HG03460 (cell line): ENCODE measurements at regions not wholly inside any gene's neighbourhood (a gene's known extent, or its start where the extent isn't known, plus 50 kb on each side); places are given as distances from the start of the nearest gene placed in this dataset.
"Not testable (repeated sequence)": the region's sequence is repeated elsewhere in the genome, so short reads cannot be mapped to it uniquely, and the experiment has no call there.

Experiments
- ATAC-seq: cut with Tn5 transposase; IDR thresholded peaks from one replicate; pipeline ENCODE4 v1.9.1; 2021; ENCODE audit not compliant: unreplicated experiment

DNA sequence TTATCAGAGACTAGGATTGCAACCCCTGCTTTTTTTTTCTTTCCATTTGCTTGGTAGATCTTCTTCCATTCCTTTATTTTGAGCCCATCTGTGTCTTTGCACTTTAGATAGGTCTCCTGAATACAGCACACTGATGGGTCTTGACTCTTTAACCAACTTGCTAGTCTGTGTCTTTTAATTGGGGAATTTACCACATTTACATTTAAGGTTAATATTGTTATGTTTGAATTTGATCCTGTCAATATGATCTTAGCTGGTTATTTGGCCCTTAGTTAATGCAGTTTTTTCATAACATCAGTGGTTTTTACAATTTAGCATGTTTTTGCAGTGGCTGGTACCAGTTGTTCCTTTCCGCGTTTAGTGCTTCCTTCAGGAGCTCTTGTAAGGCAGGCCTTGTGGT lies 437.2 kb downstream of the ARL4A start:
- not testable (repeated sequence) for ATAC-seq

- ATAC-seq, result no peak
Measured at GRCh38 chr7:13126347-13126746, 438.9 kb downstream of the ARL4A start.

DNA sequence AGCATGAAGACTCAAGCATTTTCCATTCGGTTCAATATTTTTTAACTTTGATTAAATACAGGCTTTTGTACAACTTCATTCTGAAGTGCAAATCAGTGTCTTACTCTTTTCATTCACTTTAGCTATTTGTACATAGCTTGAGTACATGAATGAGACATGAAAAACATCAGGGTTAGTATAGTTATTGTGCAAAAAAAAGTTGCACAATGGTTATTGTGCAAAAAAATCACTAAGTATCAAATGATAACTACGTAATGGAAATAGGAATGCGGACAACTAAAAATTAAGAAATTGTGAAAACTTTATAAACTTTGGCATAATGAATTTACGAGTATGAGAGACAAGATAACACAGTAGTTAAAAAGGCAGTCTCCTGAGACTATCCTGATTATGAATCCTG lies 442.9 kb downstream of the ARL4A start:
- no peak for ATAC-seq

- ATAC-seq, result not testable (repeated sequence)
Measured at GRCh38 chr7:13130906-13131305, 443.5 kb downstream of the ARL4A start.

GRCh38 chr7:13132314-13132713 lies 444.9 kb downstream of the ARL4A start:
- no peak for ATAC-seq

- ATAC-seq, result not testable (repeated sequence)
Measured at GRCh38 chr7:13136345-13136744, 448.9 kb downstream of the ARL4A start.

GRCh38 chr7:13139436-13139835 lies 452.0 kb downstream of the ARL4A start:
- no peak for ATAC-seq

- no peak for ATAC-seq
Measured at GRCh38 chr7:13144673-13145072, 457.2 kb downstream of the ARL4A start.

DNA sequence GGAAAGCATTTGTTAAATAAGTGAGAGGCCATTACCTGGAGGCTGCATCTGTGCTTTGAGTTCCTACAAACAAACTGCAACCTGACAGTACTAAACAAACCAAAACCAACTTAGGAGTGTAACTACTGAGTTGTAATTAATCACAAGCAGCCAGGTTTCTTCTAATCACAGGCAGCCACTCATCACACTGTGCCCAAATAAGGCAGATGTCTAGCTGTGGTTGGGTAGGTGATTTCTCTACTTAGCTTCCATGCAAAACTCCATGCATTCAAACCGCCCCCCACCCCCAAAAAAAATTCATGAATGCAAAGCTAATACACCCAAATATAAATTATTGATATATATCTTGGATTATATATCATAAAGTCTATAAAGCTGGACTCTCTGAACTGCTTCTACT lies 461.1 kb downstream of the ARL4A start:
- ATAC-seq, result no peak

- ATAC-seq, result no peak
Measured at GRCh38 chr7:13151978-13152377, 464.5 kb downstream of the ARL4A start.

- no peak for ATAC-seq
Measured at GRCh38 chr7:13152755-13153154, 465.3 kb downstream of the ARL4A start.

GRCh38 chr7:13153266-13153665 lies 465.8 kb downstream of the ARL4A start:
- ATAC-seq, result no peak

- ATAC-seq, result no peak
Measured at GRCh38 chr7:13153742-13154141, 466.3 kb downstream of the ARL4A start.

GRCh38 chr7:13155188-13155587 lies 467.8 kb downstream of the ARL4A start:
- ATAC-seq, result no peak

- ATAC-seq, result no peak
Measured at GRCh38 chr7:13159003-13159402, 471.6 kb downstream of the ARL4A start.

DNA sequence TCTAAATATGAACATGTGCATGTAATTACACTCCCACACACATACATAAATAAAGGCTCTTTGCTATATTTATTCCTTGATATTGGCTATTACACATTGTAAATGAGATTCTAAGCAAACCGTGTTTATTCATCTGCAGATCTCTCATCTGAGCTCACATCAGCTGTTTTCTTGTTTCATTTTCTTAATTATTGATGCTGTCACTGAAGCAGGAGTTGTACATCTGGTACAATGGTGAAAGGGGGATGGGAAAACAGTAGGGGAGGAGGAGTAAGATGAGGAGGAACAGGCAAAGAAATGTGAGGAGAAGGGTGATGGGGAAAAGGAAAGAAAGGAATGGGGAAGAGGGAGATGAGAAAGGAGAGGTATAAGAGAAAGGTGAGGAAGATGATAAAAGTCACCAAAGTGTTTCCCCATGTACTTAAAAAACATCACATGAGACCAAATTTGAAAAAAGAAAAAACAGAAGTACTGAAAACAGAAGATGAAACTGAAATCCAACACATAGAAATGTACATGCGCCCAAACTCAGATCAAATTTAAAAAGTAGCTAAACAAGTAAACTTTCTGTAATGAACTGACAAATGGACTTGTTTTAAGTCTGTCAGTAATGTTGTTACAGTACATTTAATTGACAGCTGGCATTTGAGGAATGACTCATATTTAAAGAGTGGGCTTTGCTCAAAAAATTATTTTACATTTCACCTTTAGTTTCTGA lies 472.2 kb downstream of the ARL4A start:
- ATAC-seq, result no peak

GRCh38 chr7:13161125-13161524 lies 473.7 kb downstream of the ARL4A start:
- no peak for ATAC-seq

- ATAC-seq, result no peak
Measured at GRCh38 chr7:13165854-13166253, 478.4 kb downstream of the ARL4A start.

DNA sequence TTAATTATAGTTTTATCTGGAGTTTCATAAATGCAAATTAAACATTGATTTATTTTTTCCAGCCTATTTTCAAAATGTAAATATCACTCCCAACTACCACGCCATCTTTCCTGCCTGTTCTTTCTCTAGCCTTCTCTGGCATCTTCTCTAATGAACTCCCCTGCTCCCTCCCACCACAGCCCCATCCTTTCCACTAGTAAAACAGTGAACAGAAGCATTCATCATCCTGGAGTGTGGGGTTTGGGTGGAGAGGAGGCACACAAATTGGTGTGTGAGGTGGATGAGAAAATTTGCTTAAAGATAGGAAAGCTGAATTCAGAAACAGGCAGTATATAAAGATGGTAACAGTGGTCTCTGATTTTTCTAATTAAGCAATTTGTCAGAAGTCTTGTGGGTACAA lies 479.4 kb downstream of the ARL4A start:
- no peak for ATAC-seq

DNA sequence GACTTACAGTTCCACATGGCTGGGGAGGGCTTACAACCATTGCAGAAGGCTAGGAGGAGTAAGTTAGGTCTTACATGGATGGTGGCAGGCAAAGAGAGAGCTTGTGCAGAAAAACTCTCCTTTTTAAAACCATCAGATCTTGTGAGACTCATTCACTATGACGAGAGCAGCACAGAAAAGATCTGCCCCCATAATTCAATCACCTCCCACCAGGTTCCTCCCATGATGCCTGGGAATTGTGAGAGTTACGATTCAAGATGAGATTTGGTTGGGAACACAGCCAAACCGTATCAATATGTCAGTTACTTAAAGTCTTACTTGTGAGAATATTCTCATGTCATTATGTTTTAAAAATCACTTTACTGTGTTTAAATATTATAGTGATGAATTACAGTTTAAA lies 481.9 kb downstream of the ARL4A start:
- no peak for ATAC-seq

- no peak for ATAC-seq
Measured at GRCh38 chr7:13174991-13175390, 487.6 kb downstream of the ARL4A start.

DNA sequence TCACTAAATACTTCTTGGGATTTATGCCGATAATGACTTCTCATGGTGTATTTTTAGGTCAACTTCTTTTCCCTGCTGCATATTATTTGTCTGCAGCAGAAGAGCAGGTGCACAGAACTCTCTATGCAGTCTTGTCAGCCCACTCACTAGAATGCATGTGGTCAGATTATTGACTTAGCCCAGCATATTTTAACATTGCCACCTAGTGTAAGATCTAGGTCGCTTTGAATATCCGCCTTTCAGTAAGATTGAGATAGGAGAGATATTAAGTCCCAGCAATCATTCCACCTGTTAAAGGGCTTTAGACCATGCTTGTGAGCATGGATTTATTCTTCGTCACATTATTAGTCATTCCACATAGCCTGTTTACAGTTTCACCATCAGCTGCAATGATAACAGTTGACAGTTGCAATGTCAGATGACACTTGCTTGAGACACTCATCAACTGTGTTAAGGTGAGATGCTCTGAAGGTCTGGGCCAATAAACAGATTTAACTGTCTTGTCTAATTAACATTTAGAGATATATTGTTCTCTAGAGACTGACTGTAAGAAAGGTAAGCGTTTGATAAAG lies 491.7 kb downstream of the ARL4A start:
- no peak for ATAC-seq
